ENCODE measurements at regions not wholly inside any gene's neighbourhood (a gene's known extent, or its start where the extent isn't known, plus 50 kb on each side); places are given as distances from the start of the nearest gene placed in this dataset.

GRCh38 chr18:27242392-27243047 lies 57.4 kb upstream of the CHST9 start:
- Histone ChIP-seq H3K27me3 (ENCODE audit: control insufficient read depth in 2 of 2, insufficient read depth in 2 of 2, low read length in 2 of 2) (no peaks in the 10 kb centered on the region), H4K20me1 (replicated peaks; ENCODE audit: control insufficient read depth, extremely low read depth, insufficient read depth, low read length) (no peaks in the 10 kb centered on the region), H3K4me2 (ENCODE audit: insufficient read depth, low read length) (no peak overlapping the region), H3K9me3 (replicated peaks; ENCODE audit: control insufficient read depth, insufficient read depth, low read length) (no peaks in the 10 kb centered on the region), H3K36me3 (ENCODE audit: control insufficient read depth in 2 of 2, extremely low read depth in 1 of 2, insufficient read depth in 2 of 2, low read length in 2 of 2) (no peaks in the 10 kb centered on the region), H3K4me1 (ENCODE audit: control insufficient read depth, extremely low read depth, insufficient read depth, low read length) (no peaks in the 10 kb centered on the region), H2AFZ (ENCODE audit: low read depth, low read length) (no peak overlapping the region), H3K9me1 (replicated peaks; ENCODE audit: control insufficient read depth, extremely low read depth, insufficient read depth, low read length) (no peaks in the 10 kb centered on the region), H3K27ac (ENCODE audit: insufficient read depth, low read depth, low read length) (no peak overlapping the region), H3K4me3 (replicated peaks in 1 of 3; ENCODE audit: insufficient read depth in 1 of 3, low read depth in 1 of 3, low read length in 3 of 3) (no peak overlapping the region), H3K79me2 (ENCODE audit: control insufficient read depth, insufficient read depth, low read length) (no peaks in the 10 kb centered on the region), H3K9ac (replicated peaks; ENCODE audit: extremely low read depth, insufficient read depth, low read length) (no peak overlapping the region)
- ChIA-PET CTCF (no interaction called here), POLR2A (no interaction called here)
- no peak for TF ChIP-seq GATA2 (IDR thresholded peaks at IDR 0.05; ENCODE audit: insufficient read depth, insufficient read length, low read depth, low read length)
- no peak for TF ChIP-seq EZH2 (IDR thresholded peaks at IDR 0.05; ENCODE audit: borderline replicate concordance, low read depth, low read length, severe bottlenecking)
- TF ChIP-seq CTCF (IDR thresholded peaks at IDR 0.05; ENCODE audit: extremely low read depth in 1 of 2, insufficient read depth in 1 of 2, low read depth in 1 of 2, low read length in 2 of 2), result no peak
- no peak for TF ChIP-seq MYC (IDR thresholded peaks at IDR 0.05; ENCODE audit: low read depth, low read length)
- no peak for TF ChIP-seq FOS (IDR thresholded peaks at IDR 0.05; ENCODE audit: borderline replicate concordance, insufficient read depth, low read length)
- TF ChIP-seq POLR2A (IDR thresholded peaks at IDR 0.05; ENCODE audit: low read depth, low read length), result no peak
- TF ChIP-seq POLR2AphosphoS5 (IDR thresholded peaks at IDR 0.05; ENCODE audit: insufficient read depth, low read depth, low read length), result no peak
- TF ChIP-seq JUN (IDR thresholded peaks at IDR 0.05; ENCODE audit: borderline replicate concordance, insufficient read depth, insufficient read length, low read depth), result no peak
- no peak for TF ChIP-seq MAX (IDR thresholded peaks at IDR 0.05; ENCODE audit: insufficient read depth, insufficient read length)
- dilution Hi-C loops (cut with MboI; ENCODE audit: extremely low pct_ligation_motif_present, low sequenced_read_pairs), result no loop called here
- FAIRE-seq (no peak), DNase-seq (ENCODE audit: low read depth, low spot score) (no peak)
- BruUV-seq (replicated peaks), result no TSS peak
- intact Hi-C loops (cut with micrococcal nuclease), result no loop called here
